ENCODE measurements at regions not wholly inside any gene's neighbourhood (a gene's known extent, or its start where the extent isn't known, plus 50 kb on each side); places are given as distances from the start of the nearest gene placed in this dataset.

GRCh38 chrX:25068340-25068739 is 52.6 kb upstream of the ARX start:
- FAIRE-seq (no peak), DNase-seq (ENCODE audit: low read depth, low spot score) (no peak)
- Histone ChIP-seq H3K4me1 (ENCODE audit: control insufficient read depth, extremely low read depth, insufficient read depth, low read length) (no peaks in the 10 kb centered on the region), H3K9me1 (ENCODE audit: control insufficient read depth, extremely low read depth, insufficient read depth, low read length) (no peaks in the 10 kb centered on the region), H3K4me2 (ENCODE audit: control insufficient read depth, extremely low read depth, insufficient read depth, low read depth, low read length) (no peak overlapping the region), H4K20me1 (ENCODE audit: control insufficient read depth, extremely low read depth, insufficient read depth, low read length) (no peaks in the 10 kb centered on the region), H2AFZ (ENCODE audit: control insufficient read depth, low read length) (no peak overlapping the region), H3K9me3 (ENCODE audit: control insufficient read depth, low read depth, low read length) (no peaks in the 10 kb centered on the region), H3K4me3 (ENCODE audit: control insufficient read depth in 2 of 3, extremely low read depth in 1 of 3, insufficient read depth in 2 of 3, low read depth in 1 of 3, low read length in 3 of 3) (no peak overlapping the region), H3K27me3 (ENCODE audit: control insufficient read depth, extremely low read depth, insufficient read depth, low read length) (no peaks in the 10 kb centered on the region), H3K9ac (ENCODE audit: control insufficient read depth, extremely low read depth, insufficient read depth, low read length) (no peak overlapping the region), H3K36me3 (ENCODE audit: control insufficient read depth in 2 of 2, extremely low read depth in 1 of 2, insufficient read depth in 2 of 2, low read length in 2 of 2) (no peaks in the 10 kb centered on the region), H3K79me2 (ENCODE audit: control insufficient read depth, insufficient read depth, low read length) (no peaks in the 10 kb centered on the region), H3K27ac (ENCODE audit: control insufficient read depth, insufficient read depth, low read length) (no peak overlapping the region)
- dilution Hi-C loops (cut with MboI; ENCODE audit: extremely low pct_ligation_motif_present, low sequenced_read_pairs), result no loop called here
- TF ChIP-seq EZH2 (IDR thresholded peaks at IDR 0.05; ENCODE audit: low read length), result no peak
- no peak for TF ChIP-seq CTCF (optimal IDR thresholded peaks at IDR 0.05 in 1 of 3, IDR thresholded peaks at IDR 0.05 in 1 of 3, conservative IDR thresholded peaks at IDR 0.05 in 1 of 3; ENCODE audit: extremely low read depth in 1 of 3, insufficient read depth in 2 of 3, low read length in 3 of 3)

- FAIRE-seq (no peak), DNase-seq (ENCODE audit: low read depth, low spot score) (no peak)
- Histone ChIP-seq H3K9ac (ENCODE audit: control insufficient read depth, extremely low read depth, insufficient read depth, low read length) (no peak overlapping the region), H2AFZ (ENCODE audit: control insufficient read depth, low read length) (no peak overlapping the region), H3K36me3 (ENCODE audit: control insufficient read depth in 2 of 2, extremely low read depth in 1 of 2, insufficient read depth in 2 of 2, low read length in 2 of 2) (no peaks in the 10 kb centered on the region), H3K4me1 (ENCODE audit: control insufficient read depth, extremely low read depth, insufficient read depth, low read length) (no peaks in the 10 kb centered on the region), H3K9me3 (ENCODE audit: control insufficient read depth, low read depth, low read length) (no peaks in the 10 kb centered on the region), H3K79me2 (ENCODE audit: control insufficient read depth, insufficient read depth, low read length) (no peaks in the 10 kb centered on the region), H3K27me3 (ENCODE audit: control insufficient read depth, extremely low read depth, insufficient read depth, low read length) (no peaks in the 10 kb centered on the region), H3K4me3 (ENCODE audit: control insufficient read depth in 2 of 3, extremely low read depth in 1 of 3, insufficient read depth in 2 of 3, low read depth in 1 of 3, low read length in 3 of 3) (no peak overlapping the region), H4K20me1 (ENCODE audit: control insufficient read depth, extremely low read depth, insufficient read depth, low read length) (no peaks in the 10 kb centered on the region), H3K4me2 (ENCODE audit: control insufficient read depth, extremely low read depth, insufficient read depth, low read depth, low read length) (no peak overlapping the region), H3K27ac (ENCODE audit: control insufficient read depth, insufficient read depth, low read length) (no peak overlapping the region), H3K9me1 (ENCODE audit: control insufficient read depth, extremely low read depth, insufficient read depth, low read length) (no peaks in the 10 kb centered on the region)
- TF ChIP-seq CTCF (optimal IDR thresholded peaks at IDR 0.05 in 1 of 3, IDR thresholded peaks at IDR 0.05 in 1 of 3, conservative IDR thresholded peaks at IDR 0.05 in 1 of 3; ENCODE audit: extremely low read depth in 1 of 3, insufficient read depth in 2 of 3, low read length in 3 of 3) (no peak), EZH2 (IDR thresholded peaks at IDR 0.05; ENCODE audit: low read length) (no peak)
- dilution Hi-C loops (cut with MboI; ENCODE audit: extremely low pct_ligation_motif_present, low sequenced_read_pairs), result no loop called here
Measured at GRCh38 chrX:25067271-25068172, 51.8 kb upstream of the ARX start.
